Activated CD4-positive, alpha-beta T cell treated with anti-CD3 and anti-CD28 coated beads, Interleukin-2, amount 50 U/mL, for 1 hour (primary cell): ENCODE measurements at regions not wholly inside any gene's neighbourhood (a gene's known extent, or its start where the extent isn't known, plus 50 kb on each side); places are given as distances from the start of the nearest gene placed in this dataset.

Source experiments
- DNase-seq: peaks from one replicate; pipeline ENCODE4 v3.0.0-alpha.2; 2020

DNA sequence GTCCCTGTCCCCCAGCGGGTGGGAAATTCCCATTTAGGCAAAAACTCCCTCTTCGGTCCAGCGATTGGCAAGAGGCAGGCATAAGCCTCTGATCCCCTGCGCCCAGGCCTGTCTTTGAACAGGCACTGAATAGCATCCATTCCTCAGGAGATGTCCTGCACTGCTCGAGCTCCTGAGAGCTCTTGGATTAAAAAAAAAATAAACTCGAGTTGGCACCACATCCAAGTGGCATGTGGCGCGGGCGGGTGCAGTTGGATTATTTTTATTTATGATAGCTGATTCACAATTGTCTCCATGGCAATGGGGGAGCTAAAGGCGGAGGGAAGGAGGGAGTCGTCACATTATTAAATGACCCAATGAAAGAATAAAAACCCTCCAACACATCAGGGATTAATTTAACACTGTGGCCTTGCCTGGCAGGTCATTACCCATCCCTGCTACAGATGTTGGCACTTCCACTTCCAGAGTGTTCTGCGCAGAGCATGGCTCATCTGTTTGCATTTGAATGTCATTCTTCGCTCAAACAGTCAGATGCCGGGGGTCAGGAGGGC is 207.2 kb downstream of the AACS start:
- no peak for DNase-seq

- DNase-seq, result no peak
Observed at GRCh38 chr12:125276567-125276966, 211.3 kb downstream of the AACS start.

GRCh38 chr12:125280482-125281377 is 215.5 kb downstream of the AACS start:
- DNase-seq, result no peak

DNA sequence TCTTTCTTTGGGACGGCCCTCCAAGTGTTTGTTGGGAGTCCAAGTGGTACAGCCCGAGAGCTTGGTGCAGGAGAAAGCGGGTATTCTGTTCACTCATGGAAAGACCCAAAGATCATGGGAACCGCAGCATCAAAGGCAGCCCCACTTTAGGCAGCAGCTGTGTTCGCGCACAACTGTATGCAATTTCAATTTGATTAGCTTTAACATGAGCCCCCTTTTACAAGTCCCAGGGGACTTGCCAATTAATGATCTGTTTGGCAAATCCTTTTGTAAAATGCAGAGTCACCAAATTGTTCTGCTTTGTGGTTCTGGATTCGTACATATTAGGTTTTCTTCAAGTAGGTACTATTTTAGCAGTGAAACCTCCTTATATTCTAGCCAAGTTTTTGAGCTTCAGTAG is 217.7 kb downstream of the AACS start:
- no peak for DNase-seq

GRCh38 chr12:125283521-125283920 is 218.3 kb downstream of the AACS start:
- DNase-seq, result no peak

GRCh38 chr12:125284087-125284486 is 218.9 kb downstream of the AACS start:
- DNase-seq, result no peak

DNA sequence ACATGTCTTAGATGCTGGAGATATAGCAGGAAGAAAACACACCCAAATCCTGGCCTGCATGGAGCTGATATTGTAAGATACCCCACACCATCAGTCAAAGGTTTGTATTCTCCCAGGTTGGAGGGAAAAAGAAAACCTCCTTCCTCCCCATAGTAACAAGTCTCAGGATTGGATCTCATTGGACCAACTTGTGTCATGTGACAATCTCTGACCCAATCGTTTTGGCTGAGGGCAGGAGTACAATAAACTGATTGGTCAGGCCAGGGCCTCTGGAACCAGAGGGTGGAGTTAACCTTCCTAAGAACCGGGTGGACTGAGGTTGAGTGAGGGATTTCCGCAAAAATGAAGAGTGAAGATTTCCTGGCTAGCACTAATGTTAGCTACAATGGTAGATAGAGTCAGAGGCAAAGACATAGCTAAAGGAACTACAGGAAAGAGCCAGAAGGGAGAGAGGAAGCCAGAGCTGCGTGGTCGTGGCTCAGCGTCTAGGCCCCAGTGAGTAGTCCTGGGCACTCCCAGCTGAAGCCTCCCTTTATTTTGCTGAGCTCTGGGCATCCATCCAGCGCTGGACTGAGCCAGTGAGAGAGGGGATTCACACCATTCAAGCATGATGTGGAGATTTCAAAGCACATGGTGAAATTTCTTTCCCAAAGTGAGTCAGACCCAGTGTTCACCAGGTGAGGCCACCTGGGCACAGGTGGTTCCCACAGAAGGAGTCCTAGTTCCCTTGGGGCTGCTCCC is 219.9 kb downstream of the AACS start:
- no peak for DNase-seq

DNA sequence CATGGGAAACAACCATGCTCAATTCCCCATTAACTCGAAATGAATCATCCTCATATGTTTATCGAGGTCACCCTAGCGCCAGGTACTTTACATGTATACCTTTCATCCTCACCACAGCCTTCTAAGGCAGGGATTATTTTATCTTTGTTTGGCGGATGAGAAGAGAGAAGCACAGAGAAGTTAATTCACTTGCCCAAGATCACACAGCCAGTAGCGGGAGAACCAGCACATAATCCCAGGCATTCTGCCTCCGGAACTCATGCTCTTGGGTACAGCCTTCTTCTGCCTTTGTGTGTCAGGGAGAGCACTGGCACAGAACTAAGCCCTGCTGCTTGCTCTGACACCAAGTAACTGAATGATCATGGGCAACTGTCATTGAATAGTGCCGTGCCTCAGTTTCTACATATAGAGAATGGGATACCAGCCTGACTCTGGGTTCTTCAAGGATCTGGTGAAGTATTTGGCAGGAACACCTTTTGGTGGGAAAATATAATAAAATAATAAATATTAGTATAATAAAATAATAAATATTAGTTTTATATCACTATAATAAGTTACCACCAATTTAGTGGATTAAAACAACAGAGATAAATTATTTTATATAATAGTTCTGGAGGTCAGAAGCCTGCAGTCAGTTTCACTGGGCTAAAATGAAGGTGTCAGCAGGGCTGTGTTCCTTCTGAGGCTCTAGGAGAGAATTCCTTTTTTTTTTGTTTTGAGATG is 220.9 kb downstream of the AACS start:
- no peak for DNase-seq

- DNase-seq, result no peak
Observed at GRCh38 chr12:125287155-125287847, 222.1 kb downstream of the AACS start.

DNA sequence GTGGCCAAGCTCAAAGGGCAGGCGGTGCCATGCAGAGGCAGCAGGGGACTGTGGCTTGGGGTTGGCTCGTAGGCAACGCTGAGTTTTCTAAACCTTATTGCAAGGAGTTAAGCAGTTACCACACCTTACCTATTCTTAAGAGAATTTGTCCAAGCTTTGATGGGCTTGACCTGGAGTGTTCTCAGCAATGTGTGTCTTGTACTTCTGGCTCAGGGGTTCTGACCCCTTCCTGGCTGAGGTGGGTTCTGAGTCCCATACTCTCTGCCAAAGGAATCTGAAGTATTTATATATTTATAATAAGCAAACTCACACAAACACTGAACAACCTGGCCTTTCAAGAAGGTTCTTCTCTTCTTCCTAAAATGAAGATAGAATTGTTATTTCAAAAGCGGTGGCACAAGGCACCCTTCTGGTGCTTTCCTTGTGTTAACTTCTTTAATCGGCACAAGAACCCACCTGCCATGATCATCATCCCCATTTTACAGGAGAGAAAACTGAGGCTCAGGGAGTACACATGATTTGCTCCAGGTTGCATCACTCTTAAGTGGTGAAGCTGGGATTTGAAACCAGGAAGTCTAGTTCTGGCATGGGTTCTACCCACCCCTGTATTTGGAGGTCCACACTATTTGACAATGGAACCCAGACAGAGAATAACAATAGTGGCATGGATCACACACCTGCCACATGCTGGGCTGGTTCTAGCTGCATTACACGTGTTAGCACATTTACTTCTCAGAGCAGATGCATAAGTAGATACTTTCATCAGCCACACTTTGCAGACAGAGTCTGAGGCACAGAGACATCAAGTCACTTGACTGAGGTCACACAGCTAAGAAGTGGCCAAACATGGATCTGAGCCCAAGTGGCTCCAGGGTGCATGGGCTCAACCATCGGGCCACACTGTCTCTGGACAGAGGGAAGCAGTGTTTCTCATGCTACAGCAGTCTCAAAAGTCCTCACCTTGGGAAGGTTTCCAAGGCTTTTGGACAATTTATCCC is 224.0 kb downstream of the AACS start:
- DNase-seq, result no peak

- DNase-seq, result no peak
Observed at GRCh38 chr12:125289970-125290369, 224.7 kb downstream of the AACS start.

DNA sequence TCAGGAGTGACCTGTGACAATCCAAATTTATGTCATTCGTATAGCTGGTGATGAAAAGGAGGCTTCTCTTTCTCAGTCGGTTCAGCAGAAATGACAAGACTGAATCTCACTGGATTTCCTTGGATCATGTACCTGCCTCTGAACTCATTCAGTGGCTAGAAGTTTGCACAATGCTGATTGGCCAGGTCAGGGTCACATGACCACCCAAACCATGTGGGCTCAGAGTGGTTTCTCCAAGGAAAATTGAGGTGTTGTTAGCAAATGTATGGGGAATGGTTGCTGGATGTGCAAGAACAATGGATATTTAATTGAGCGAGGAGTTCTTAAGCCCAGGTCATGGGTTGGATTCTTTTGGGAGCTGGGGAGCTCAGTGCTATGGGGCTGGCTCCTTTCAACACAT is 227.5 kb downstream of the AACS start:
- no peak for DNase-seq

DNA sequence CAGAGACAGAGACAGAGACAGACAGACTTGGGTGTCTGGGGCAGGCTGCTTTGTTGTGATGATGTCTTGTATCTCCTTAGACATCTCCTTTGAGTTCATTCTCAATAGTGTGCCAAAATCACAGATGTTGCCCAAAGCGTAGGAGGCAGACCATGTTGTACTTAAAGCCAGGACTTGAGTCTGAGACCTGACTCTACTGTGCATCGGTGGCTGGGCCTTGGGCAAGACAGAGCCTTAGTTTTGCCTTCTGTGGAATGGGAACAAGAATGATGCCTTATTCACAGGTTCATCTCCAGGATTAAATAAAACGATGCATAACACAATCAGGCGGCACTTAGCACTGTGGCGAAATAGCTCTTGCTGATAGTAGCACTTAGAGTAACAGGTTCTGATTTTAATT is 230.3 kb downstream of the AACS start:
- DNase-seq, result no peak

- no peak for DNase-seq
Observed at GRCh38 chr12:125296701-125297100, 231.5 kb downstream of the AACS start.

- DNase-seq, result no peak
Observed at GRCh38 chr12:125299840-125300239, 234.6 kb downstream of the AACS start.

DNA sequence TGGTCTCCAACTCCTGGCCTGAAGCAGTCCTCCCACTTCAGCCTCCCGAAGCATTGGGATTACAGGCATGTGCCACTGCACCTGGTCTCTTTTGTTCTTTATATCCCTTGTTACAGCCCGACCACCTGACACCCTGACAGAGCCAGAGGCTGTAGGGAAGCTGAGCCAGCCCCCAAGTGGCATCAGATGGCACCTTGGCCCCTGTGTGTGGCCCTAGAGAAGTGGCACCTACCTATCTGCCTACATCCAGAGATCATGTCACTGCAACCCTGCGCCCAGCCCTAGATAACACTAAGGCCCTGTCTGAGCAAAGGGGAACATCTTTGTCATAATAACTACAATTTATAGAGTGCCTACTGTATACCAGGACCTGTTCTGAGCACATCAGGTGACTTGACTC is 235.0 kb downstream of the AACS start:
- DNase-seq, result no peak

DNA sequence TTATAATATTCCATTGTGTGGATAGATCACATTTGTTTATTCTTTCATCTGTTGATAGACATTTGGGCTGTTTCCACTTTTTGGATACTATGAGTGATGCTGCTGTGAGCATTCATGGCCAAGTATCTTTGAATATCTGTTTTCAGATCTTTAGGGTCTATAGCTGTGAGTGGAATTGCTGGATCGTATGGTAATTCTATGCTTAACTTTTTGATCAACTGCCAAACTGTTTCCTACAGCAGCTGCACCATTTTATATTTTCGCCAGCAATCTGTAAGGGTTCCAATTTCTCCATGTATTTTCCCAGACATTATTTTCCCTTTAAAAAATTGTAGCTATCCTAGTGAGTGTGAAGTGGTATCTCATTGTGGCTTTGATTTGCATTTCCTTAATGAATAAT is 238.1 kb downstream of the AACS start:
- DNase-seq, result no peak

- DNase-seq, result no peak
Observed at GRCh38 chr12:125304029-125304428, 238.8 kb downstream of the AACS start.

- no peak for DNase-seq
Observed at GRCh38 chr12:125305231-125305630, 240.0 kb downstream of the AACS start.

DNA sequence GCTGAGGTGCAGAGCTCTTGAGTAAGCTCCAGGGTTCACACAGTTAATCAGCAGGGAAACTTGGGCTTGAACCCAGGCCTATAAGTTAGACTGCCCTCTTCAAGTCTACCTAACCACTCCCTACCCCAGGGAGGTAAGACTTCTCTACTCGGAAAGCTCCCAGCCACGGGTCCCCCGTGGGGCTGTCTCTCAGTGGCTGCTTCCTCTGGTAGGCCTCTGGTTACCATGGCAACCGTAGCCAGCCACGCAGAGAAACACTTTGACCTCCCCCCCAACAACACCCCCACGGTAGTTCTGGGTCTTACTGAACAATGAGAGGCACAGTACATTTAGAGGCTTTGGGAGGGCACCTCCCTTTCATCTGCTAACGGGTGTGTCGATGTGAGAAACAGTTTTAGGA is 245.2 kb downstream of the AACS start:
- no peak for DNase-seq

GRCh38 chr12:125311050-125311449 is 245.8 kb downstream of the AACS start:
- DNase-seq, result no peak
